Muscle of arm (tissue), 1 donor: ENCODE measurements at regions not wholly inside any gene's neighbourhood (a gene's known extent, or its start where the extent isn't known, plus 50 kb on each side); places are given as distances from the start of the nearest gene placed in this dataset.

Source experiments
- DNase-seq: peaks from one replicate; pipeline ENCODE4 v3.0.0-alpha.2; 2013

- DNase-seq: no peak
These were observed 229.4 kb upstream of the GATB start for GRCh38 chr4:151990201-151990600.

GRCh38 chr4:151988591-151988990, 227.8 kb upstream of the GATB start:
- no peak for DNase-seq

GRCh38 chr4:151987606-151988005, 226.8 kb upstream of the GATB start:
- no peak for DNase-seq

GRCh38 chr4:151983854-151984253, 223.0 kb upstream of the GATB start:
- no peak for DNase-seq

GRCh38 chr4:151979819-151980218, 219.0 kb upstream of the GATB start:
- DNase-seq: no peak

GRCh38 chr4:151968643-151969042, 207.8 kb upstream of the GATB start:
- DNase-seq: no peak

GRCh38 chr4:151967074-151967473, 206.3 kb upstream of the GATB start:
- no peak for DNase-seq

GRCh38 chr4:151962138-151962823, 201.5 kb upstream of the GATB start:
- DNase-seq: no peak

GRCh38 chr4:151961456-151961855, 200.6 kb upstream of the GATB start:
- DNase-seq: no peak

- DNase-seq: no peak
These were observed 199.8 kb upstream of the GATB start for GRCh38 chr4:151960449-151961230.

- DNase-seq: no peak
These were observed 196.3 kb upstream of the GATB start for GRCh38 chr4:151957153-151957552.

GRCh38 chr4:151955721-151956380, 195.0 kb upstream of the GATB start:
- no peak for DNase-seq

- no peak for DNase-seq
These were observed 193.1 kb upstream of the GATB start for GRCh38 chr4:151953795-151954372.

GRCh38 chr4:151953312-151953711, 192.5 kb upstream of the GATB start:
- no peak for DNase-seq

GRCh38 chr4:151952711-151953254, 192.0 kb upstream of the GATB start:
- DNase-seq: no peak

- DNase-seq: no peak
These were observed 191.3 kb upstream of the GATB start for GRCh38 chr4:151952137-151952536.

GRCh38 chr4:151951671-151952050, 190.9 kb upstream of the GATB start:
- no peak for DNase-seq

GRCh38 chr4:151950993-151951670, 190.3 kb upstream of the GATB start:
- DNase-seq: no peak

GRCh38 chr4:151948351-151949016, 187.7 kb upstream of the GATB start:
- DNase-seq: no peak

- no peak for DNase-seq
These were observed 185.9 kb upstream of the GATB start for GRCh38 chr4:151946718-151947117.

GRCh38 chr4:151942971-151943370, 182.2 kb upstream of the GATB start:
- DNase-seq: no peak
